HFFc6 (cell line): ENCODE measurements at regions not wholly inside any gene's neighbourhood (a gene's known extent, or its start where the extent isn't known, plus 50 kb on each side); places are given as distances from the start of the nearest gene placed in this dataset.

ENCODE experiments used
- DNase-seq: peaks from one replicate; pipeline ENCODE4 v3.0.0-alpha.2; 2018
- H3K27ac Mint-ChIP-seq: 2 replicates; pipeline ENCODE4 v1.8.0; 2020; ENCODE audit warnings: mild to moderate bottlenecking, mixed read lengths
- H3K27me3 Mint-ChIP-seq: 2 replicates; pipeline ENCODE4 v1.8.0; 2021; ENCODE audit warnings: mild to moderate bottlenecking, moderate library complexity, mixed read lengths; ENCODE audit not compliant: insufficient read depth
- H3K36me3 Mint-ChIP-seq: 2 replicates; pipeline ENCODE4 v1.8.0; 2021; ENCODE audit warnings: low read depth, mixed read lengths
- H3K4me1 Mint-ChIP-seq: 2 replicates; pipeline ENCODE4 v1.8.0; 2020; ENCODE audit warnings: low read depth, mixed read lengths
- H3K4me3 Mint-ChIP-seq: 2 replicates; pipeline ENCODE4 v1.8.0; 2020; ENCODE audit warnings: mild to moderate bottlenecking, moderate library complexity, mixed read lengths
- H3K9me3 Mint-ChIP-seq: 2 replicates; pipeline ENCODE4 v1.8.0; 2020; ENCODE audit warnings: mild to moderate bottlenecking, mixed read lengths
- CTCF ChIP-seq: fragments of 200-600 bp; sonication (generic); IDR thresholded peaks from 2 replicates; pipeline ENCODE4 v1.5.0; 2021; ENCODE audit warnings: antibody characterized with exemption, mild to moderate bottlenecking

- no peak overlapping the region for H3K27ac Mint-ChIP-seq
- H3K27me3 Mint-ChIP-seq, result peaks cover 2% of the 10 kb centered on the region; the same call in 1 of the 2 replicates
- H3K4me3 Mint-ChIP-seq, result no peak overlapping the region
- no peaks in the 10 kb centered on the region for H3K36me3 Mint-ChIP-seq
- TF ChIP-seq CTCF, result no peak
- no peaks in the 10 kb centered on the region for H3K4me1 Mint-ChIP-seq
- no peak for DNase-seq
- peaks cover 35% of the 10 kb centered on the region for H3K9me3 Mint-ChIP-seq
Observed at GRCh38 chr21:31493350-31493880, 149.4 kb upstream of the TIAM1 start.

GRCh38 chr21:31491617-31492016 lies 147.6 kb upstream of the TIAM1 start:
- no peak overlapping the region for H3K27ac Mint-ChIP-seq

GRCh38 chr21:31490443-31490842 lies 146.4 kb upstream of the TIAM1 start:
- H3K4me1 Mint-ChIP-seq, result no peaks in the 10 kb centered on the region
- H3K36me3 Mint-ChIP-seq, result no peaks in the 10 kb centered on the region
- H3K27me3 Mint-ChIP-seq, result peaks cover 3% of the 10 kb centered on the region; the same call in 1 of the 2 replicates
- H3K9me3 Mint-ChIP-seq, result peaks cover 47% of the 10 kb centered on the region
- TF ChIP-seq CTCF, result no peak
- DNase-seq, result no peak
- no peak overlapping the region for H3K4me3 Mint-ChIP-seq
- no peak overlapping the region for H3K27ac Mint-ChIP-seq

More at GRCh38 chr21:31491617-31492016, 147.6 kb upstream of the TIAM1 start:
- no peaks in the 10 kb centered on the region for H3K4me1 Mint-ChIP-seq
- H3K27me3 Mint-ChIP-seq, result peaks cover 3% of the 10 kb centered on the region; the same call in 1 of the 2 replicates
- H3K36me3 Mint-ChIP-seq, result no peaks in the 10 kb centered on the region
- TF ChIP-seq CTCF, result no peak
- peaks cover 39% of the 10 kb centered on the region for H3K9me3 Mint-ChIP-seq
- H3K4me3 Mint-ChIP-seq, result no peak overlapping the region
- no peak for DNase-seq

- DNase-seq, result no peak
- Mint-ChIP-seq H3K4me1 (no peaks in the 10 kb centered on the region), H3K9me3 (peaks cover 54% of the 10 kb centered on the region), H3K27me3 (peaks cover 3% of the 10 kb centered on the region; the same call in 1 of the 2 replicates), H3K4me3 (no peak overlapping the region), H3K27ac (no peak overlapping the region), H3K36me3 (peaks cover 4% of the 10 kb centered on the region; the same call in 1 of the 2 replicates)
- no peak for TF ChIP-seq CTCF
Observed at GRCh38 chr21:31489726-31490125, 145.7 kb upstream of the TIAM1 start.

- H3K27ac Mint-ChIP-seq, result no peak overlapping the region
- DNase-seq, result no peak
- H3K9me3 Mint-ChIP-seq, result peaks cover 61% of the 10 kb centered on the region
- H3K4me3 Mint-ChIP-seq, result no peak overlapping the region
- H3K36me3 Mint-ChIP-seq, result peaks cover 5% of the 10 kb centered on the region; the same call in 1 of the 2 replicates
- no peaks in the 10 kb centered on the region for H3K4me1 Mint-ChIP-seq
- peaks cover 3% of the 10 kb centered on the region; the same call in 1 of the 2 replicates for H3K27me3 Mint-ChIP-seq
- no peak for TF ChIP-seq CTCF
Observed at GRCh38 chr21:31489014-31489413, 145.0 kb upstream of the TIAM1 start.
